HCT116 (cell line): ENCODE measurements at regions not wholly inside any gene's neighbourhood (a gene's known extent, or its start where the extent isn't known, plus 50 kb on each side); places are given as distances from the start of the nearest gene placed in this dataset.

Experiments used
- CTCF ChIP-seq, 3 experiments: fragments of 200-600 bp in 1 of 3; sonication (generic) in 1 of 3; IDR thresholded peaks in 2 of 3; conservative IDR thresholded peaks in 1 of 3; 2 replicates each; pipeline ENCODE4 v1.5.1; 2012 to 2017; ENCODE audit warnings: low read depth in 2 of 3, low read length in 2 of 3, antibody characterized with exemption in 1 of 3, borderline replicate concordance in 1 of 3, control low read depth in 1 of 3, mild to moderate bottlenecking in 1 of 3, mixed read lengths in 1 of 3, mixed run types in 1 of 3, moderate library complexity in 1 of 3; ENCODE audit not compliant: insufficient read depth in 1 of 3
- EZH2 ChIP-seq: fragments of 200-600 bp; sonication (generic); IDR thresholded peaks from 2 replicates; pipeline ENCODE4 v1.6.1; 2017; ENCODE audit warnings: antibody characterized with exemption, mixed run types
- FOSL1 ChIP-seq: IDR thresholded peaks from 2 replicates; pipeline ENCODE4 v1.6.1; 2012; ENCODE audit warnings: low read depth
- MAX ChIP-seq: IDR thresholded peaks from 2 replicates; pipeline ENCODE4 v1.6.1; 2012
- POLR2AphosphoS5 ChIP-seq: IDR thresholded peaks from 2 replicates; pipeline ENCODE4 v1.6.1; 2011; ENCODE audit warnings: mild to moderate bottlenecking, low read depth, low read length, moderate library complexity
- RAD21 ChIP-seq: IDR thresholded peaks from 2 replicates; pipeline ENCODE4 v1.6.1; 2012; ENCODE audit warnings: low read depth, mild to moderate bottlenecking
- SIN3A ChIP-seq: IDR thresholded peaks from 2 replicates; pipeline ENCODE4 v1.6.1; 2012; ENCODE audit warnings: low read depth
- TCF7L2 ChIP-seq: IDR thresholded peaks from 2 replicates; pipeline ENCODE4 v1.7.0; 2011; ENCODE audit warnings: borderline replicate concordance, inconsistent platforms; ENCODE audit not compliant: insufficient read depth, insufficient read length; ENCODE audit errors: extremely low read depth
- YY1 ChIP-seq: IDR thresholded peaks from 2 replicates; pipeline ENCODE4 v1.6.1; 2011; ENCODE audit warnings: low read length, low read depth, moderate library complexity, mild to moderate bottlenecking; ENCODE audit not compliant: insufficient replicate concordance; ENCODE audit errors: extremely low read depth
- ZNF274 ChIP-seq: fragments of 200-500 bp; sonication (Bioruptor generic); IDR thresholded peaks from 2 replicates; pipeline ENCODE4 v1.6.1; 2014; ENCODE audit warnings: mild to moderate bottlenecking, low read depth, low read length, inconsistent platforms
- TF ChIP-seq, protein P1 (sequence below): IDR thresholded peaks from 2 replicates; pipeline ENCODE4 v1.6.1; 2011; ENCODE audit warnings: mild to moderate bottlenecking, low read length, moderate library complexity; ENCODE audit not compliant: insufficient replicate concordance; ENCODE audit errors: extremely low read depth
- TF ChIP-seq, protein P2 (sequence below): IDR thresholded peaks from 2 replicates; pipeline ENCODE4 v1.6.1; 2012; ENCODE audit warnings: low read depth

DNA sequence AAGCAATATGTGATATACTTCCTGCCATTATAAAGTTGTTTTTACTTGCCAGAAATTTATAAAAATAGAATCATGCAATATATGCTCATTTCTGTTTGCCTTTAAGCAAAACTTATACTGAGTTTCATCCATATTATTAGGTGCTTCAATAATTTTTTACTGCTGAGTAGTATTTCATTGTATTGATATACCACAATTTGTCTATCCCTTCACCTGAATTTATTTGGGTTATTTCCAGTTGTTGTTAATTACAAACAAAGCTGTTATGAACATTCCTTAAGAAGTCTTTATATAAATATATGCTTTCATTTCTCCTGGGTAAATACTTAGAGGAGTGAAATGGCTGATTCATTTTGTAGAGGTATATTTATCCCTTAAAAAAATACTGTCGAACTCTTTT, 864.1 kb downstream of the HACE1 start:
- TF ChIP-seq CTCF (IDR thresholded peaks at IDR 0.05 in 2 of 3, conservative IDR thresholded peaks at IDR 0.05 in 1 of 3; ENCODE audit: borderline replicate concordance in 1 of 3, insufficient read depth in 1 of 3, low read depth in 2 of 3, low read length in 2 of 3) (no peak), RAD21 (no peak), EZH2 (no peak), ZNF274 (no peak), SIN3A (no peak), TCF7L2 (no peak), FOSL1 (no peak), MAX (no peak), YY1 (no peak), POLR2AphosphoS5 (no peak)
- TF ChIP-seq, protein P1, sequence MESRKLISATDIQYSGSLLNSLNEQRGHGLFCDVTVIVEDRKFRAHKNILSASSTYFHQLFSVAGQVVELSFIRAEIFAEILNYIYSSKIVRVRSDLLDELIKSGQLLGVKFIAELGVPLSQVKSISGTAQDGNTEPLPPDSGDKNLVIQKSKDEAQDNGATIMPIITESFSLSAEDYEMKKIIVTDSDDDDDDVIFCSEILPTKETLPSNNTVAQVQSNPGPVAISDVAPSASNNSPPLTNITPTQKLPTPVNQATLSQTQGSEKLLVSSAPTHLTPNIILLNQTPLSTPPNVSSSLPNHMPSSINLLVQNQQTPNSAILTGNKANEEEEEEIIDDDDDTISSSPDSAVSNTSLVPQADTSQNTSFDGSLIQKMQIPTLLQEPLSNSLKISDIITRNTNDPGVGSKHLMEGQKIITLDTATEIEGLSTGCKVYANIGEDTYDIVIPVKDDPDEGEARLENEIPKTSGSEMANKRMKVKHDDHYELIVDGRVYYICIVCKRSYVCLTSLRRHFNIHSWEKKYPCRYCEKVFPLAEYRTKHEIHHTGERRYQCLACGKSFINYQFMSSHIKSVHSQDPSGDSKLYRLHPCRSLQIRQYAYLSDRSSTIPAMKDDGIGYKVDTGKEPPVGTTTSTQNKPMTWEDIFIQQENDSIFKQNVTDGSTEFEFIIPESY = no peak
- TF ChIP-seq, protein P2, sequence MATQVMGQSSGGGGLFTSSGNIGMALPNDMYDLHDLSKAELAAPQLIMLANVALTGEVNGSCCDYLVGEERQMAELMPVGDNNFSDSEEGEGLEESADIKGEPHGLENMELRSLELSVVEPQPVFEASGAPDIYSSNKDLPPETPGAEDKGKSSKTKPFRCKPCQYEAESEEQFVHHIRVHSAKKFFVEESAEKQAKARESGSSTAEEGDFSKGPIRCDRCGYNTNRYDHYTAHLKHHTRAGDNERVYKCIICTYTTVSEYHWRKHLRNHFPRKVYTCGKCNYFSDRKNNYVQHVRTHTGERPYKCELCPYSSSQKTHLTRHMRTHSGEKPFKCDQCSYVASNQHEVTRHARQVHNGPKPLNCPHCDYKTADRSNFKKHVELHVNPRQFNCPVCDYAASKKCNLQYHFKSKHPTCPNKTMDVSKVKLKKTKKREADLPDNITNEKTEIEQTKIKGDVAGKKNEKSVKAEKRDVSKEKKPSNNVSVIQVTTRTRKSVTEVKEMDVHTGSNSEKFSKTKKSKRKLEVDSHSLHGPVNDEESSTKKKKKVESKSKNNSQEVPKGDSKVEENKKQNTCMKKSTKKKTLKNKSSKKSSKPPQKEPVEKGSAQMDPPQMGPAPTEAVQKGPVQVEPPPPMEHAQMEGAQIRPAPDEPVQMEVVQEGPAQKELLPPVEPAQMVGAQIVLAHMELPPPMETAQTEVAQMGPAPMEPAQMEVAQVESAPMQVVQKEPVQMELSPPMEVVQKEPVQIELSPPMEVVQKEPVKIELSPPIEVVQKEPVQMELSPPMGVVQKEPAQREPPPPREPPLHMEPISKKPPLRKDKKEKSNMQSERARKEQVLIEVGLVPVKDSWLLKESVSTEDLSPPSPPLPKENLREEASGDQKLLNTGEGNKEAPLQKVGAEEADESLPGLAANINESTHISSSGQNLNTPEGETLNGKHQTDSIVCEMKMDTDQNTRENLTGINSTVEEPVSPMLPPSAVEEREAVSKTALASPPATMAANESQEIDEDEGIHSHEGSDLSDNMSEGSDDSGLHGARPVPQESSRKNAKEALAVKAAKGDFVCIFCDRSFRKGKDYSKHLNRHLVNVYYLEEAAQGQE = no peak
